ENCODE measurements at regions not wholly inside any gene's neighbourhood (a gene's known extent, or its start where the extent isn't known, plus 50 kb on each side); places are given as distances from the start of the nearest gene placed in this dataset.

GRCh38 chr13:55341891-55342290, 1798.8 kb upstream of the PRR20A start:
- TF ChIP-seq, protein P1, sequence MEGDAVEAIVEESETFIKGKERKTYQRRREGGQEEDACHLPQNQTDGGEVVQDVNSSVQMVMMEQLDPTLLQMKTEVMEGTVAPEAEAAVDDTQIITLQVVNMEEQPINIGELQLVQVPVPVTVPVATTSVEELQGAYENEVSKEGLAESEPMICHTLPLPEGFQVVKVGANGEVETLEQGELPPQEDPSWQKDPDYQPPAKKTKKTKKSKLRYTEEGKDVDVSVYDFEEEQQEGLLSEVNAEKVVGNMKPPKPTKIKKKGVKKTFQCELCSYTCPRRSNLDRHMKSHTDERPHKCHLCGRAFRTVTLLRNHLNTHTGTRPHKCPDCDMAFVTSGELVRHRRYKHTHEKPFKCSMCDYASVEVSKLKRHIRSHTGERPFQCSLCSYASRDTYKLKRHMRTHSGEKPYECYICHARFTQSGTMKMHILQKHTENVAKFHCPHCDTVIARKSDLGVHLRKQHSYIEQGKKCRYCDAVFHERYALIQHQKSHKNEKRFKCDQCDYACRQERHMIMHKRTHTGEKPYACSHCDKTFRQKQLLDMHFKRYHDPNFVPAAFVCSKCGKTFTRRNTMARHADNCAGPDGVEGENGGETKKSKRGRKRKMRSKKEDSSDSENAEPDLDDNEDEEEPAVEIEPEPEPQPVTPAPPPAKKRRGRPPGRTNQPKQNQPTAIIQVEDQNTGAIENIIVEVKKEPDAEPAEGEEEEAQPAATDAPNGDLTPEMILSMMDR (IDR thresholded peaks at IDR 0.05; ENCODE audit: low read depth, low read length): no peak
- no peak overlapping the region for H3K4me3 ChIP-seq (replicated peaks in 1 of 2; ENCODE audit: low read depth in 2 of 2, low read length in 2 of 2)
- DNase-seq (ENCODE audit: low read depth in 2 of 2): no peak

- no peak for DNase-seq (ENCODE audit: low read depth in 2 of 2)
- TF ChIP-seq, protein P1 (IDR thresholded peaks at IDR 0.05; ENCODE audit: low read depth, low read length): no peak
- no peak overlapping the region for H3K4me3 ChIP-seq (replicated peaks in 1 of 2; ENCODE audit: low read depth in 2 of 2, low read length in 2 of 2)
Observed at GRCh38 chr13:55345224-55345623, 1795.5 kb upstream of the PRR20A start.

- TF ChIP-seq, protein P1 (IDR thresholded peaks at IDR 0.05; ENCODE audit: low read depth, low read length): no peak
- no peak overlapping the region for H3K4me3 ChIP-seq (replicated peaks in 1 of 2; ENCODE audit: low read depth in 2 of 2, low read length in 2 of 2)
- no peak for DNase-seq (ENCODE audit: low read depth in 2 of 2)
Observed at GRCh38 chr13:55347528-55347927, 1793.2 kb upstream of the PRR20A start.

- no peak overlapping the region for H3K4me3 ChIP-seq (replicated peaks in 1 of 2; ENCODE audit: low read depth in 2 of 2, low read length in 2 of 2)
- TF ChIP-seq, protein P1 (IDR thresholded peaks at IDR 0.05; ENCODE audit: low read depth, low read length): no peak
- no peak for DNase-seq (ENCODE audit: low read depth in 2 of 2)
Observed at GRCh38 chr13:55359067-55359466, 1781.7 kb upstream of the PRR20A start.

GRCh38 chr13:55361141-55361540, 1779.6 kb upstream of the PRR20A start:
- no peak for DNase-seq (ENCODE audit: low read depth in 2 of 2)
- no peak overlapping the region for H3K4me3 ChIP-seq (replicated peaks in 1 of 2; ENCODE audit: low read depth in 2 of 2, low read length in 2 of 2)
- TF ChIP-seq, protein P1 (IDR thresholded peaks at IDR 0.05; ENCODE audit: low read depth, low read length): no peak

DNA sequence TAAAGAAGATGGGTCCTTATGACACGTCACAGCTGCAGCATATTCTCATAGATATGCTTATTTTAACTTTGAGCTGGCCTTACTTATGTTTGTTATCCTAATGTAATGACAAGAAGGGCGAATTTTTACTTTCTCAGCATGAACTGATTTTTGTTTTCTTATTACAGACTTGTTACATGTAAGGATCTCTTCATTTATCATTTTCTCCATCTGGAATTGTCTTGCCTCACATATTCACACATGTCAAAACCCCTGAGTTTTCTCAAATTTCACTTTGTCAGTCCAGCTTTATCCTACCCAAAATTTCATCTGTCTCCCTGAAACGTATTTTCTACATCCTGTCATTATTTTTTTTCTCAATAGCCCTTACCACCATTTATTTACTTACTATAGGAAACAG, 1774.0 kb upstream of the PRR20A start:
- no peak for DNase-seq (ENCODE audit: low read depth in 2 of 2)
- no peak overlapping the region for H3K4me3 ChIP-seq (replicated peaks in 1 of 2; ENCODE audit: low read depth in 2 of 2, low read length in 2 of 2)
- TF ChIP-seq, protein P1 (IDR thresholded peaks at IDR 0.05; ENCODE audit: low read depth, low read length): no peak

DNA sequence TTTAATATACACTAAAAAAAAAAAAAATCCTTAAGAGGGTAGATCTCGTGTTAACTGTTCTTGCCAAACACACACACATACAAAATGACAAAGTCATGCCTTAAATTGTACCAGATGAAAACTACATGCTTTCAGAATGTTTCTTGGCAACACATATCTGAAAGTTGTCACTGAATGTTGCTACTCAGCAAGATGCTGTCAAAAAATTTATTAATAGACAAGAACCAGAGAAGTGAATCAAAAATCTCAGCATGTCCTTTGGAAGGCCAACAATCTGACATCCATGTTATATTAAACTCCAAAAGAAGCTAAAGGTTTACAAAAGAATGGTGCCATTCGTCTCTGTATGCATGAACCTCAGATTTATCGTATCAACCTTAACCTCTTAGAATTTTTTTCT, 1746.2 kb upstream of the PRR20A start:
- TF ChIP-seq, protein P1 (IDR thresholded peaks at IDR 0.05; ENCODE audit: low read depth, low read length): no peak
- no peak for DNase-seq (ENCODE audit: low read depth in 2 of 2)
- H3K4me3 ChIP-seq (replicated peaks in 1 of 2; ENCODE audit: low read depth in 2 of 2, low read length in 2 of 2): no peak overlapping the region

All from cardiac fibroblast (primary cell).